AG09319 (cell line): ENCODE measurements at regions not wholly inside any gene's neighbourhood (a gene's known extent, or its start where the extent isn't known, plus 50 kb on each side); places are given as distances from the start of the nearest gene placed in this dataset.
A peak's percentile ranks its signal among the peaks of the same experiment; 100 is the strongest.

Experiments
- DNase-seq: peaks from one replicate; pipeline ENCODE4 v3.0.0-alpha.2; 2010; ENCODE audit warnings: low read depth; ENCODE audit errors: extremely low read depth
- CTCF ChIP-seq: IDR thresholded peaks from 2 replicates; pipeline ENCODE4 v1.5.1; 2011; ENCODE audit warnings: low read depth, mild to moderate bottlenecking, inconsistent platforms, low read length, moderate library complexity

DNA sequence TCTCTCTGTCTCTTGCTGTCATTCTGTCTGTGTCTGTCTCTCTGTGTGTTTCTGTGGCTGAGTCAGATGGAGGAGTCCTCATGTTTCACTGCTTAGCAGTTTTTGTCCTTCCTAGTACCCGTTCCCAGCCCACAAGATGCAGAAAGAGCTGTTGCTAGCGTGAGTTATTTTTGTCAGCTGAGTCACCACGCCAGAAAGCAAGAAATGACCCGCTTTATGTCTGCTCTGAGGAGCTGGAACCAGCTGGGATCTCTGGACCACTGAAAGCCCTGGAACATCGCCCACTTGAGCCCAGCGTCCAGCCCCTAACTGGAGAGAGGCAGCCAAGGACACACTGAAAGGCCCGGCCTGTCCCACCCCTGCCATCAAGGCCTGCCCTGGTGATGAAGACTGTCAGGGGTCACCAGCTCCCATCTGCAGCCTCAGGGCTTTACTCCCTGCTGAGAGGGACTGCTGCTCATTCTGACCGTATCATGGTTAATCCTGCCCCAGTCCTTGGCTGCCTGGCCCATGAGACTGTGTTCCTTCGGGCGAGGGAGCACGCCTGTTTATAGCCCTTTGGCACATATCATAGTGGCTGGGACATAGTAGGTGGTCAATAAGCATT lies 101.7 kb upstream of the TPM1 start:
- DNase-seq: peak; percentile 86
- TF ChIP-seq CTCF: no peak

GRCh38 chr15:62941699-62942098 lies 100.8 kb upstream of the TPM1 start:
- DNase-seq: no peak
- TF ChIP-seq CTCF: no peak

DNA sequence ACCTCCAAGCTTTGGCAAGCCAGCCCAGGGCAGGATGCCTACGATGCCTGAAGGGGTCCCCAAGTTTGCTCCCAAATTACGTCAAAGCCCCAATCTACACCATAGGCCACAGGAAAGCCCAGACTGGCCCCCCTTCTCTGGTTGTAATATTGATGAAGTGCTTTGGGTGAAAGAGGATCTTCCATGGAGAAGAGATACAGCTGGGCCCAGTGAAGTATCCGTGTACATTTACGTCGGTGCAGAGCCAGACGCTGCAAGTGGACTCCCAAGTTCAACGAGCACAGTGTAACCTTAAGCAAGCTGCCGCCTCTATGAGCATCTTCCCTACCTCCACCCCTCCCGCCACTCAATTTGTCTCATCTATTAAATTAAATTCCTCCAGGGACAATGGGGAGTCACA lies 100.1 kb upstream of the TPM1 start:
- TF ChIP-seq CTCF: no peak
- no peak for DNase-seq

- DNase-seq: no peak
- no peak for TF ChIP-seq CTCF
These were observed 97.5 kb upstream of the TPM1 start for GRCh38 chr15:62945063-62945462.

DNA sequence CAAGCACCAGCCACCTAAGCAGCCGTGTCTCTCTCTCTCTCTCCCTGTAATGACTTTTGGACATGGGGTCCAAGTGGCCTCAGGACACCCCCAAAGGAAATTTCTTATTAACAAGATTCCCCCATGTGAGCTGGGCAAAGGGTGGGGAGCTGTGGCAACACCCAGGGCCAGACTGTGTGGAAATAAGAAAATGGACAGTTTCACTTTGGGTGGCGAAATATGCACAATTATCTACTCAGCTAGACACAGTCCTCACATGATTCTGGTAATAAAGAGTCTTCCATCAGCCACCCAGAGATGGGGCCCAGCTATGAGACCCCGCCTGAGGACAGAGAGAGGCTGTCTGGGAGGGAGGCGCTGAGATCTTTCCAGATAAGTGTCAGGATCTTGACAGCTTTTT lies 96.8 kb upstream of the TPM1 start:
- DNase-seq: no peak
- TF ChIP-seq CTCF: no peak

- no peak for TF ChIP-seq CTCF
- no peak for DNase-seq
These were observed 95.6 kb upstream of the TPM1 start for GRCh38 chr15:62946940-62947339.

- DNase-seq: no peak
- TF ChIP-seq CTCF: no peak
These were observed 92.0 kb upstream of the TPM1 start for GRCh38 chr15:62950462-62950931.
